ENCODE measurements at regions not wholly inside any gene's neighbourhood (a gene's known extent, or its start where the extent isn't known, plus 50 kb on each side); places are given as distances from the start of the nearest gene placed in this dataset.
"Not testable (repeated sequence)": the region's sequence is repeated elsewhere in the genome, so short reads cannot be mapped to it uniquely, and the experiment has no call there.

- Histone ChIP-seq H3K9me3 (ENCODE audit: control insufficient read depth, low read length) (no peaks in the 10 kb centered on the region), H3K36me3 (ENCODE audit: control insufficient read depth, insufficient read depth, low read length) (no peaks in the 10 kb centered on the region), H3K4me3 (ENCODE audit: insufficient read depth, low read depth, low read length, poor library complexity, severe bottlenecking) (no peak overlapping the region), H3K4me1 (ENCODE audit: control insufficient read depth, insufficient read depth, low read length, poor library complexity, severe bottlenecking) (peaks cover 3% of the 10 kb centered on the region), H3K27me3 (replicated peaks; ENCODE audit: control insufficient read depth, insufficient read depth, low read length, poor library complexity, severe bottlenecking) (no peaks in the 10 kb centered on the region), H3K27ac (ENCODE audit: insufficient read depth, low read length, poor library complexity, severe bottlenecking) (no peak overlapping the region)
- peak in 2 of 3 donors; percentile 2 to 20 for DNase-seq
Measured at GRCh38 chrX:111041018-111041462, 55.0 kb upstream of the PAK3 start.

GRCh38 chrX:111040377-111041017 is 55.5 kb upstream of the PAK3 start:
- Histone ChIP-seq H3K36me3 (ENCODE audit: control insufficient read depth, insufficient read depth, low read length) (no peaks in the 10 kb centered on the region), H3K4me3 (ENCODE audit: insufficient read depth, low read depth, low read length, poor library complexity, severe bottlenecking) (no peak overlapping the region), H3K4me1 (ENCODE audit: control insufficient read depth, insufficient read depth, low read length, poor library complexity, severe bottlenecking) (peaks cover 3% of the 10 kb centered on the region), H3K27ac (ENCODE audit: insufficient read depth, low read length, poor library complexity, severe bottlenecking) (no peak overlapping the region), H3K9me3 (ENCODE audit: control insufficient read depth, low read length) (no peaks in the 10 kb centered on the region), H3K27me3 (replicated peaks; ENCODE audit: control insufficient read depth, insufficient read depth, low read length, poor library complexity, severe bottlenecking) (no peaks in the 10 kb centered on the region)
- no peak for DNase-seq

- Histone ChIP-seq H3K36me3 (ENCODE audit: control insufficient read depth, insufficient read depth, low read length) (no peaks in the 10 kb centered on the region), H3K27ac (ENCODE audit: insufficient read depth, low read length, poor library complexity, severe bottlenecking) (no peak overlapping the region), H3K9me3 (ENCODE audit: control insufficient read depth, low read length) (no peaks in the 10 kb centered on the region), H3K27me3 (replicated peaks; ENCODE audit: control insufficient read depth, insufficient read depth, low read length, poor library complexity, severe bottlenecking) (no peaks in the 10 kb centered on the region), H3K4me1 (ENCODE audit: control insufficient read depth, insufficient read depth, low read length, poor library complexity, severe bottlenecking) (peaks cover 3% of the 10 kb centered on the region), H3K4me3 (ENCODE audit: insufficient read depth, low read depth, low read length, poor library complexity, severe bottlenecking) (no peak overlapping the region)
- DNase-seq: no peak
Measured at GRCh38 chrX:111039606-111040005, 56.4 kb upstream of the PAK3 start.

- no peaks in the 10 kb centered on the region for H3K36me3 ChIP-seq (ENCODE audit: control insufficient read depth, insufficient read depth, low read length)
- peaks cover 3% of the 10 kb centered on the region for H3K4me1 ChIP-seq (ENCODE audit: control insufficient read depth, insufficient read depth, low read length, poor library complexity, severe bottlenecking)
- no peak overlapping the region for H3K27ac ChIP-seq (ENCODE audit: insufficient read depth, low read length, poor library complexity, severe bottlenecking)
- DNase-seq: no peak
- H3K9me3 ChIP-seq (ENCODE audit: control insufficient read depth, low read length): no peaks in the 10 kb centered on the region
- H3K27me3 ChIP-seq (replicated peaks; ENCODE audit: control insufficient read depth, insufficient read depth, low read length, poor library complexity, severe bottlenecking): no peaks in the 10 kb centered on the region
- H3K4me3 ChIP-seq (ENCODE audit: insufficient read depth, low read depth, low read length, poor library complexity, severe bottlenecking): no peak overlapping the region
Measured at GRCh38 chrX:111035991-111036390, 60.0 kb upstream of the PAK3 start.

- Histone ChIP-seq H3K36me3 (ENCODE audit: control insufficient read depth, insufficient read depth, low read length) (no peaks in the 10 kb centered on the region), H3K4me3 (ENCODE audit: insufficient read depth, low read depth, low read length, poor library complexity, severe bottlenecking) (no peak overlapping the region), H3K9me3 (ENCODE audit: control insufficient read depth, low read length) (no peaks in the 10 kb centered on the region), H3K27ac (ENCODE audit: insufficient read depth, low read length, poor library complexity, severe bottlenecking) (no peak overlapping the region), H3K27me3 (replicated peaks; ENCODE audit: control insufficient read depth, insufficient read depth, low read length, poor library complexity, severe bottlenecking) (no peaks in the 10 kb centered on the region), H3K4me1 (ENCODE audit: control insufficient read depth, insufficient read depth, low read length, poor library complexity, severe bottlenecking) (no peaks in the 10 kb centered on the region)
- no peak for DNase-seq
Measured at GRCh38 chrX:111035256-111035655, 60.7 kb upstream of the PAK3 start.

- H3K4me1 ChIP-seq (ENCODE audit: control insufficient read depth, insufficient read depth, low read length, poor library complexity, severe bottlenecking); H3K36me3 ChIP-seq (ENCODE audit: control insufficient read depth, insufficient read depth, low read length); H3K4me3 ChIP-seq (ENCODE audit: insufficient read depth, low read depth, low read length, poor library complexity, severe bottlenecking); H3K9me3 ChIP-seq (ENCODE audit: control insufficient read depth, low read length); H3K27me3 ChIP-seq (replicated peaks; ENCODE audit: control insufficient read depth, insufficient read depth, low read length, poor library complexity, severe bottlenecking); H3K27ac ChIP-seq (ENCODE audit: insufficient read depth, low read length, poor library complexity, severe bottlenecking); DNase-seq: not testable (repeated sequence)
Measured at GRCh38 chrX:111022998-111023397, 73.0 kb upstream of the PAK3 start.

- Histone ChIP-seq H3K9me3 (ENCODE audit: control insufficient read depth, low read length) (no peaks in the 10 kb centered on the region), H3K4me1 (ENCODE audit: control insufficient read depth, insufficient read depth, low read length, poor library complexity, severe bottlenecking) (no peaks in the 10 kb centered on the region), H3K4me3 (ENCODE audit: insufficient read depth, low read depth, low read length, poor library complexity, severe bottlenecking) (no peak overlapping the region), H3K27ac (ENCODE audit: insufficient read depth, low read length, poor library complexity, severe bottlenecking) (no peak overlapping the region), H3K27me3 (replicated peaks; ENCODE audit: control insufficient read depth, insufficient read depth, low read length, poor library complexity, severe bottlenecking) (no peaks in the 10 kb centered on the region), H3K36me3 (ENCODE audit: control insufficient read depth, insufficient read depth, low read length) (no peaks in the 10 kb centered on the region)
- no peak for DNase-seq
Measured at GRCh38 chrX:111020283-111020682, 75.7 kb upstream of the PAK3 start.

GRCh38 chrX:111013778-111014455 is 82.1 kb upstream of the PAK3 start:
- H3K27ac ChIP-seq (ENCODE audit: insufficient read depth, low read length, poor library complexity, severe bottlenecking): no peak overlapping the region
- DNase-seq: no peak
- H3K9me3 ChIP-seq (ENCODE audit: control insufficient read depth, low read length): no peaks in the 10 kb centered on the region
- H3K4me3 ChIP-seq (ENCODE audit: insufficient read depth, low read depth, low read length, poor library complexity, severe bottlenecking): no peak overlapping the region
- H3K27me3 ChIP-seq (replicated peaks; ENCODE audit: control insufficient read depth, insufficient read depth, low read length, poor library complexity, severe bottlenecking): no peaks in the 10 kb centered on the region
- no peaks in the 10 kb centered on the region for H3K4me1 ChIP-seq (ENCODE audit: control insufficient read depth, insufficient read depth, low read length, poor library complexity, severe bottlenecking)
- H3K36me3 ChIP-seq (ENCODE audit: control insufficient read depth, insufficient read depth, low read length): no peaks in the 10 kb centered on the region

GRCh38 chrX:111010111-111010510 is 85.9 kb upstream of the PAK3 start:
- no peak overlapping the region for H3K27ac ChIP-seq (ENCODE audit: insufficient read depth, low read length, poor library complexity, severe bottlenecking)
- no peaks in the 10 kb centered on the region for H3K9me3 ChIP-seq (ENCODE audit: control insufficient read depth, low read length)
- H3K27me3 ChIP-seq (replicated peaks; ENCODE audit: control insufficient read depth, insufficient read depth, low read length, poor library complexity, severe bottlenecking): no peaks in the 10 kb centered on the region
- no peaks in the 10 kb centered on the region for H3K36me3 ChIP-seq (ENCODE audit: control insufficient read depth, insufficient read depth, low read length)
- H3K4me3 ChIP-seq (ENCODE audit: insufficient read depth, low read depth, low read length, poor library complexity, severe bottlenecking): no peak overlapping the region
- no peak for DNase-seq
- H3K4me1 ChIP-seq (ENCODE audit: control insufficient read depth, insufficient read depth, low read length, poor library complexity, severe bottlenecking): no peaks in the 10 kb centered on the region

- Histone ChIP-seq H3K4me1 (ENCODE audit: control insufficient read depth, insufficient read depth, low read length, poor library complexity, severe bottlenecking) (no peaks in the 10 kb centered on the region), H3K27me3 (replicated peaks; ENCODE audit: control insufficient read depth, insufficient read depth, low read length, poor library complexity, severe bottlenecking) (no peaks in the 10 kb centered on the region), H3K27ac (ENCODE audit: insufficient read depth, low read length, poor library complexity, severe bottlenecking) (no peak overlapping the region), H3K4me3 (ENCODE audit: insufficient read depth, low read depth, low read length, poor library complexity, severe bottlenecking) (no peak overlapping the region), H3K36me3 (ENCODE audit: control insufficient read depth, insufficient read depth, low read length) (no peaks in the 10 kb centered on the region), H3K9me3 (ENCODE audit: control insufficient read depth, low read length) (no peaks in the 10 kb centered on the region)
- no peak for DNase-seq
Measured at GRCh38 chrX:111009256-111009655, 86.7 kb upstream of the PAK3 start.
